Ishikawa (cell line): ENCODE measurements at regions not wholly inside any gene's neighbourhood (a gene's known extent, or its start where the extent isn't known, plus 50 kb on each side); places are given as distances from the start of the nearest gene placed in this dataset.

Experiments used
- CREB1 ChIP-seq: IDR thresholded peaks from 2 replicates; pipeline ENCODE4 v1.6.1; 2012; ENCODE audit warnings: low read depth
- NFIC ChIP-seq: IDR thresholded peaks from 2 replicates; pipeline ENCODE4 v1.6.1; 2012
- RAD21 ChIP-seq: IDR thresholded peaks from 2 replicates; pipeline ENCODE4 v1.6.1; 2012; ENCODE audit warnings: low read depth
- REST ChIP-seq: IDR thresholded peaks from 2 replicates; pipeline ENCODE4 v1.6.1; 2012; ENCODE audit warnings: low read depth, mild to moderate bottlenecking
- TAF1 ChIP-seq: IDR thresholded peaks from 2 replicates; pipeline ENCODE4 v1.6.1; 2012; ENCODE audit warnings: low read depth, mild to moderate bottlenecking
- TEAD4 ChIP-seq: IDR thresholded peaks from 2 replicates; pipeline ENCODE4 v1.6.1; 2012
- YY1 ChIP-seq: IDR thresholded peaks from 2 replicates; pipeline ENCODE4 v1.6.1; 2012; ENCODE audit warnings: low read depth
- ZBTB7A ChIP-seq: IDR thresholded peaks from 2 replicates; pipeline ENCODE4 v1.6.1; 2012; ENCODE audit warnings: low read depth
- TF ChIP-seq, protein P1 (sequence below): IDR thresholded peaks from 2 replicates; pipeline ENCODE4 v1.6.1; 2012

DNA sequence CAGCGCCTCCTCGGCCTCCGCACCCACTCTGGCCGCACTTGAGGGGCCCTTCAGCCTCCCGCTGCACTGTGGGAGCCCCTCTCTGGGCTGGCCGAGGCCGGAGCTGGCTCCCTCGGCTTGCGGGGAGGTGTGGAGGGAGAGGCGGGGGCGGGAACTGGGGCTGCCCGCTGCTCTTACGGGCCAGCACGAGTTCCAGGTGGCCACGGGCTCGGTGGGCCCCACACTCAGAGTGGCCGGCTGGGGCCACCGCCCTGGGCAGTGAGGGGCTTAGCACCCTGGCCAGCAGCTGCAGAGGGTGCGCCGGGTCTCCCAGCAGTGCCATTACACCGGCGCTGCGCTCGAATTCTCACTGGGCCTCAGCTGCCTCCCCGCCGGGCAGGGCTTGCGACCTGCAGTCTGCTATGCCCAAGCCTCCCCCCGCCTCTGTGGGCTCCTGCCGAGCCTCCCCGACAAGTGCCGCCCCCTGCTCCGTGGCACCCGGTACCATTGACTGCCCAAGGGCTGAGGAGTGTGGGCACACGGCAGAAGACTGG is 167.1 kb upstream of the PLSCR5 start:
- TF ChIP-seq YY1 (no peak), REST (no peak), NFIC (no peak), TAF1 (no peak), CREB1 (no peak), ZBTB7A (no peak), TEAD4 (no peak), RAD21 (no peak)
- TF ChIP-seq, protein P1, sequence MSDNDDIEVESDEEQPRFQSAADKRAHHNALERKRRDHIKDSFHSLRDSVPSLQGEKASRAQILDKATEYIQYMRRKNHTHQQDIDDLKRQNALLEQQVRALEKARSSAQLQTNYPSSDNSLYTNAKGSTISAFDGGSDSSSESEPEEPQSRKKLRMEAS, result no peak
